ENCODE measurements at regions not wholly inside any gene's neighbourhood (a gene's known extent, or its start where the extent isn't known, plus 50 kb on each side); places are given as distances from the start of the nearest gene placed in this dataset.

DNA sequence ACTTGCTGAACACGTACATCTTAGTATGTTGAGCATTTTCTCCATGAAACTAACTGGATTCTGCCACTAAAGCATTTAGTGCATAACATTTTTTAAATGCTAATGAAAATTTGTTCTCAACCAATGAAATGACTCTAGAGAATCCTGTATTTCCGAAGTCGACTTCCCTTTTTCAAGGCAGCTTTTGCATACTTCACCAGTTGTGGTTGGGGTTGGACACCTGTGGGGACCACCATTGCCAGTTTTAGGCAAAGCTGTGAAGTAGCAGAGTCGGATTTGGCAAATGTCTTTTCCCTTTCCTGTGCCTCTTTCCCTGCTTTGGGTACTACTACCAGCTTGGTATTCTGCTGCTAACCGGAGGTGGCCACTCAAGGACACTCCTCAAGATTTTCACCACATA is 349.2 kb downstream of the BCAT1 start:
- ChIA-PET CTCF (no interaction called here), POLR2A (no interaction called here)
- H3K4me2 ChIP-seq, result no peak overlapping the region
- FAIRE-seq (no peak), ATAC-seq (no peak), DNase-seq (ENCODE audit: low read depth in 1 of 2, low spot score in 1 of 2) (no peak)
- TF ChIP-seq CBX8 (IDR thresholded peaks at IDR 0.05), result no peak
- no peak for TF ChIP-seq HOXB13 (CRISPR knock-in tag; IDR thresholded peaks at IDR 0.05; ENCODE audit: low read depth)
- TF ChIP-seq, protein P1, sequence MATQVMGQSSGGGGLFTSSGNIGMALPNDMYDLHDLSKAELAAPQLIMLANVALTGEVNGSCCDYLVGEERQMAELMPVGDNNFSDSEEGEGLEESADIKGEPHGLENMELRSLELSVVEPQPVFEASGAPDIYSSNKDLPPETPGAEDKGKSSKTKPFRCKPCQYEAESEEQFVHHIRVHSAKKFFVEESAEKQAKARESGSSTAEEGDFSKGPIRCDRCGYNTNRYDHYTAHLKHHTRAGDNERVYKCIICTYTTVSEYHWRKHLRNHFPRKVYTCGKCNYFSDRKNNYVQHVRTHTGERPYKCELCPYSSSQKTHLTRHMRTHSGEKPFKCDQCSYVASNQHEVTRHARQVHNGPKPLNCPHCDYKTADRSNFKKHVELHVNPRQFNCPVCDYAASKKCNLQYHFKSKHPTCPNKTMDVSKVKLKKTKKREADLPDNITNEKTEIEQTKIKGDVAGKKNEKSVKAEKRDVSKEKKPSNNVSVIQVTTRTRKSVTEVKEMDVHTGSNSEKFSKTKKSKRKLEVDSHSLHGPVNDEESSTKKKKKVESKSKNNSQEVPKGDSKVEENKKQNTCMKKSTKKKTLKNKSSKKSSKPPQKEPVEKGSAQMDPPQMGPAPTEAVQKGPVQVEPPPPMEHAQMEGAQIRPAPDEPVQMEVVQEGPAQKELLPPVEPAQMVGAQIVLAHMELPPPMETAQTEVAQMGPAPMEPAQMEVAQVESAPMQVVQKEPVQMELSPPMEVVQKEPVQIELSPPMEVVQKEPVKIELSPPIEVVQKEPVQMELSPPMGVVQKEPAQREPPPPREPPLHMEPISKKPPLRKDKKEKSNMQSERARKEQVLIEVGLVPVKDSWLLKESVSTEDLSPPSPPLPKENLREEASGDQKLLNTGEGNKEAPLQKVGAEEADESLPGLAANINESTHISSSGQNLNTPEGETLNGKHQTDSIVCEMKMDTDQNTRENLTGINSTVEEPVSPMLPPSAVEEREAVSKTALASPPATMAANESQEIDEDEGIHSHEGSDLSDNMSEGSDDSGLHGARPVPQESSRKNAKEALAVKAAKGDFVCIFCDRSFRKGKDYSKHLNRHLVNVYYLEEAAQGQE (IDR thresholded peaks at IDR 0.05), result no peak
- TF ChIP-seq, protein P2, sequence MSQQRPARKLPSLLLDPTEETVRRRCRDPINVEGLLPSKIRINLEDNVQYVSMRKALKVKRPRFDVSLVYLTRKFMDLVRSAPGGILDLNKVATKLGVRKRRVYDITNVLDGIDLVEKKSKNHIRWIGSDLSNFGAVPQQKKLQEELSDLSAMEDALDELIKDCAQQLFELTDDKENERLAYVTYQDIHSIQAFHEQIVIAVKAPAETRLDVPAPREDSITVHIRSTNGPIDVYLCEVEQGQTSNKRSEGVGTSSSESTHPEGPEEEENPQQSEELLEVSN (IDR thresholded peaks at IDR 0.05; ENCODE audit: borderline replicate concordance, low read depth), result no peak
- TF ChIP-seq, protein P3, sequence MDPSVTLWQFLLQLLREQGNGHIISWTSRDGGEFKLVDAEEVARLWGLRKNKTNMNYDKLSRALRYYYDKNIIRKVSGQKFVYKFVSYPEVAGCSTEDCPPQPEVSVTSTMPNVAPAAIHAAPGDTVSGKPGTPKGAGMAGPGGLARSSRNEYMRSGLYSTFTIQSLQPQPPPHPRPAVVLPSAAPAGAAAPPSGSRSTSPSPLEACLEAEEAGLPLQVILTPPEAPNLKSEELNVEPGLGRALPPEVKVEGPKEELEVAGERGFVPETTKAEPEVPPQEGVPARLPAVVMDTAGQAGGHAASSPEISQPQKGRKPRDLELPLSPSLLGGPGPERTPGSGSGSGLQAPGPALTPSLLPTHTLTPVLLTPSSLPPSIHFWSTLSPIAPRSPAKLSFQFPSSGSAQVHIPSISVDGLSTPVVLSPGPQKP (IDR thresholded peaks at IDR 0.05; ENCODE audit: low read depth, low read length), result no peak
- no peak for TF ChIP-seq NPAS2 (CRISPR knock-in tag; IDR thresholded peaks at IDR 0.05; ENCODE audit: borderline replicate concordance)
- WGBS (ENCODE audit: missing lambda C conversion rate), result 1% methylated on average over 5 of the region's 5 CpGs
- H3K9me3 ChIP-seq, result no peaks in the 10 kb centered on the region
- no peaks in the 10 kb centered on the region for H3K4me1 ChIP-seq
- H3K4me3 ChIP-seq, result no peak overlapping the region
- no peak overlapping the region for H3K27ac ChIP-seq

DNA sequence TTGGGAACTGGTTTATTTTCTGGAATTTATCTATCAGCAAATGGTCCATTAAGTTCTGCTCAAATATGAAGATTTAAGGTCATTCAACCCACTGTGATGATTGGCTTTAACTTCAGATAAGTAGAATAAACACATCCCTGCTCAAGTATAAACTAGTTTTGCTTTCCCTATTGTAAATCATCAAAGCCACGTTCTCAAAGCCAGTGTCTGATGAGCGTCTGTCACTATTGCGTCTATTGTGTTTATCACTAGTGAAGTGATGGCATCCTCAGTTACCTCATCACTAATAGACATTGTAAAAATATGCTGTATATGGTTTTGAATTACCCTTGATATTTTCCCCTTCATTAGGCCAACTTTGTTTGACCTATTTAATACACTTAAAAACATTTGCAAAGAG is 351.3 kb downstream of the BCAT1 start:
- DNase-seq (ENCODE audit: low read depth in 1 of 2, low spot score in 1 of 2), result no peak
- ChIA-PET CTCF (no interaction called here), POLR2A (no interaction called here)
- Histone ChIP-seq H3K4me2 (no peak overlapping the region), H3K9me3 (no peaks in the 10 kb centered on the region), H3K4me3 (no peak overlapping the region), H3K4me1 (no peaks in the 10 kb centered on the region), H3K27ac (no peak overlapping the region)
- 38% methylated on average over 3 of the region's 3 CpGs for WGBS (ENCODE audit: missing lambda C conversion rate)
- TF ChIP-seq RCOR1 (IDR thresholded peaks at IDR 0.05; ENCODE audit: low read depth, low read length) (no peak), HEYL (CRISPR knock-in tag; IDR thresholded peaks at IDR 0.05) (no peak), ZFP36 (IDR thresholded peaks at IDR 0.05; ENCODE audit: borderline replicate concordance, partially characterized antibody) (no peak), HDAC2 (IDR thresholded peaks at IDR 0.05) (no peak), HOXB13 (CRISPR knock-in tag; IDR thresholded peaks at IDR 0.05; ENCODE audit: low read depth) (no peak), ZSCAN20 (CRISPR knock-in tag; IDR thresholded peaks at IDR 0.05) (no peak), POLR2A (IDR thresholded peaks at IDR 0.05; ENCODE audit: low read length) (no peak), CEBPB (IDR thresholded peaks at IDR 0.05) (no peak)
- TF ChIP-seq, protein P4, sequence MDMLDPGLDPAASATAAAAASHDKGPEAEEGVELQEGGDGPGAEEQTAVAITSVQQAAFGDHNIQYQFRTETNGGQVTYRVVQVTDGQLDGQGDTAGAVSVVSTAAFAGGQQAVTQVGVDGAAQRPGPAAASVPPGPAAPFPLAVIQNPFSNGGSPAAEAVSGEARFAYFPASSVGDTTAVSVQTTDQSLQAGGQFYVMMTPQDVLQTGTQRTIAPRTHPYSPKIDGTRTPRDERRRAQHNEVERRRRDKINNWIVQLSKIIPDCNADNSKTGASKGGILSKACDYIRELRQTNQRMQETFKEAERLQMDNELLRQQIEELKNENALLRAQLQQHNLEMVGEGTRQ (IDR thresholded peaks at IDR 0.05), result no peak
- TF ChIP-seq, protein P3 (IDR thresholded peaks at IDR 0.05; ENCODE audit: low read depth, low read length), result no peak
- TF ChIP-seq, protein P5, sequence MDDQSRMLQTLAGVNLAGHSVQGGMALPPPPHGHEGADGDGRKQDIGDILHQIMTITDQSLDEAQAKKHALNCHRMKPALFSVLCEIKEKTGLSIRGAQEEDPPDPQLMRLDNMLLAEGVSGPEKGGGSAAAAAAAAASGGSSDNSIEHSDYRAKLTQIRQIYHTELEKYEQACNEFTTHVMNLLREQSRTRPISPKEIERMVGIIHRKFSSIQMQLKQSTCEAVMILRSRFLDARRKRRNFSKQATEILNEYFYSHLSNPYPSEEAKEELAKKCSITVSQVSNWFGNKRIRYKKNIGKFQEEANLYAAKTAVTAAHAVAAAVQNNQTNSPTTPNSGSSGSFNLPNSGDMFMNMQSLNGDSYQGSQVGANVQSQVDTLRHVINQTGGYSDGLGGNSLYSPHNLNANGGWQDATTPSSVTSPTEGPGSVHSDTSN (IDR thresholded peaks at IDR 0.05), result no peak
- no peak for FAIRE-seq
- no peak for ATAC-seq
